Epithelial cell of prostate (primary cell): ENCODE measurements at regions not wholly inside any gene's neighbourhood (a gene's known extent, or its start where the extent isn't known, plus 50 kb on each side); places are given as distances from the start of the nearest gene placed in this dataset.

Source experiments
- DNase-seq: peaks from one replicate; pipeline ENCODE4 v3.0.0-alpha.2; 2011; ENCODE audit warnings: low read depth, low spot score
- H3K27ac ChIP-seq: fragments of 450-650 bp; 2 replicates; pipeline ENCODE4 v1.5.1; 2017; ENCODE audit warnings: mild to moderate bottlenecking

DNA sequence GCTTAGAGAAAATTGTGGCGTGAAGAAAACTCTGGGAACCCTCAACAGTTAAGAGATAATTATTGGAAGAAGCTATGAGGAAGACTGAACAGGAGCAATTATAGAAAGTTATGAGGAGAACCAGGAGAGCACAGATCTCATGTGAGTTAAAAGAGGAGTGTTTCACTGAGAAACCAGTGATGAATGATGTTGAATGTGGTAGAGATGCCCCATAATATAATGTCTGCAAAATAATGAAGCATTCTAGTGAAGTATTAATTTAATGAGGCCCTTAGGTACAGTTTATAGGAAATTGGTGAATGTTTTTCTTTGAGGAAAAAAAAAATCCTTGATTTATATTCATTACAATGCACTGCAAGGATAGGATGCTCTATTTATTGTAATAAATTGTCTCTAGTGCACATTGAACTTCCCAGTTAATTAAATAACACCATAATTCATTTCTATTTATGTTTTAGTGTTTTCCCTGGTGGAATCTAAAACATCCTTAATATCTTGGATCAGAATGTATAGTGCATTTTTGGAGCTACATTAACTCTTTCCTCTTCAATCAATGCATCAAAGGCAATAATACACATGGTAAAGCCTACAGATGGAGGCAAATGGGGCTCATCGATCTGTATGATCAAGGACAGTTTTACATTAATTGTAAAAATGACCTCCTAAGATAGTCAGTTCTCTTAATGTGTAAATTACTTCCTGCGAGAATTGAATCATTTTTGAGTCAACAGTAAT is 91.4 kb upstream of the EYS start:
- H3K27ac ChIP-seq = no peak overlapping the region
- no peak for DNase-seq

DNA sequence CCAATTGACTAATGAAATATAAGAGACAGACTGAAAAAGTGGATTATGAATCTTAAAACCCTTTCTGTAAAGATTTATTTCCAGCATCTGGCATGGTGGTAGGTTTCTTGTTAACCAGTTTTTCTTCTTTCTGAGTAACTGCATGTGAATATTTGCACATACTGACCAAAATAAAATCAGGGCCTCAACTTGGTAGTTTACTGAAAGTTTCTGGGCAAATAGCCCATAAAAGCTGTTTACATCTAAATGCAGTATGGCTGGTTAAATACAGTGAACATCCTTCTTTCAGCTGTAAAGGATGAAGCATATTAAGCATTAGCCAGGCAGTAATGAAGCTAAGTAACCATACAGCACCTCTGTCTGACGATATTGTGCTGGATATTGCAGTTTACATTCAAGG is 83.6 kb upstream of the EYS start:
- H3K27ac ChIP-seq = no peak overlapping the region
- DNase-seq = no peak

DNA sequence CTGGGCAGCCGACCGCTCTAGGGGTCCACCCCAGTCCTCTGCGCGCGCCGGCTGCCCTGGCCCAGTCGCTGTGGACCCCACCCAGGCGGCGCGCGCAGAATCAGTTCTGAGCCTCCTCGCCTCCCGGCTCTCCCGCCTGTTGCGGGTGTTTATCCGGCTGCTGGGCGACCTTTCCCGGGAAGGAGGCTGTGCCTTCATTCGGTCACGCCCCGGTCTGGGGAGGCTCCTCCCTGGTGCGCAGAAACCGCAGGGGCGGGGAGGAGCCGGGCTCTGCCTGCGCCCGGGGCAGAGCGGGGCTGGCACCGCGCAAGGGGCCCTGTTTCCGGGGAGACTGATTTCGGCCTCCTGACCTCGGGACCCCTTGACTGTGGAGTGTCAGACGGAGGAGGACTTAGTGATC is 80.8 kb upstream of the EYS start:
- H3K27ac ChIP-seq = no peak overlapping the region
- DNase-seq = no peak

DNA sequence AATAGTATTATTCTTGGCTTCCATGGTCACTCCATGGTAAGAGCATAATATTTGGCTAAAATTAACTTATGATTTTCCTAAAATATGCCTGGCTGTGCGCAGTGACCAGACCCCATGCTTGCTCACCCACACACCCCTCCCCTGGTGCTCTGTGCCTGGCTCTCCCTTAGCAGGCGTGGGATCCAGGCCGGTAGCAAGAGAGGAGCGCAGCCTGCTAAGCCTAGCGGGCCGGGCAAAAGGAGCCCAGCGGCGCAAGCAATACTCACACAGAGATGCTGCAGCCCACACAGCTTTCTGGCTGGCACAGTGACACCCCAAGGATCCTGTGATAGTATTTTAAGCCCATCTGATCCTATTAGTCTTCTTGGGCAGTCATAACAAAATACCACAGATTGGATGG is 79.8 kb upstream of the EYS start:
- no peak overlapping the region for H3K27ac ChIP-seq
- DNase-seq = no peak

DNA sequence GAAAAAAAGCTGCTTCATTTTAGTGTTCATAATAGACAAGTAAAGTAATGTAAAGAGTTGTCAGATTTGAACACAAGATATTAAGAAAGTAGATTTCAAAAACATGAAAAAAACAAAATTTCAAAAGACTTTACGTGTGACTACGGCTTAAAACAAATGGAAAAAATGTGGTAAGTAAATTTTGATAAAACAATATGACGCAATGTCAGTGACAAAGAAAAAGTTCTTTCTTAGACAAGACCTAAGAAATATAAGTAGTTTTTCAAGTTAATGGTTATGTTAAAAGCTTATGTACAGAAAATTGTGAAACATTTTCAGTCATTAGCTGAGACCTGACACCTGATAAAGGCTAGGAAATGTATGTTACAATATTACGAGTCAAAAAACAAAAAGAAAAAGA is 73.7 kb upstream of the EYS start:
- DNase-seq = no peak
- no peak overlapping the region for H3K27ac ChIP-seq

DNA sequence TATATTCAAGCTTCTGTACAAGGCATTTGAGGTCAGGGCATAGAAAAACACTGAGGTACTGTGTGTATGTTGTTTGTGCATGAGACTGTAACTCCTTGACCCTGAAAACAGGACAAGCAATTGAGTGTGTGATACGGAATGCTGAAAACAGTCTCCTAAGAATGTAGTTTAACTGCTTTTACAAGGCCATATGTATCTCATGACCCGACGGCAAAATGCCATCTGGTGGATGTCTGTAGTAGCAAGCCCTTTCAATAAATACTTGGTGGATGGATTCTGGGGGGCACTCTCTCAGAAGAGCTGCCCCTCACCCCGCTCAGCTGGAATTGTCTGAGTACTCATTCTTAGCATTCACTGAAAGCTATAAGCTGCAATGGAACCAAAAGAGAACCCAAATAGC is 69.3 kb upstream of the EYS start:
- H3K27ac ChIP-seq = no peak overlapping the region
- DNase-seq = no peak

DNA sequence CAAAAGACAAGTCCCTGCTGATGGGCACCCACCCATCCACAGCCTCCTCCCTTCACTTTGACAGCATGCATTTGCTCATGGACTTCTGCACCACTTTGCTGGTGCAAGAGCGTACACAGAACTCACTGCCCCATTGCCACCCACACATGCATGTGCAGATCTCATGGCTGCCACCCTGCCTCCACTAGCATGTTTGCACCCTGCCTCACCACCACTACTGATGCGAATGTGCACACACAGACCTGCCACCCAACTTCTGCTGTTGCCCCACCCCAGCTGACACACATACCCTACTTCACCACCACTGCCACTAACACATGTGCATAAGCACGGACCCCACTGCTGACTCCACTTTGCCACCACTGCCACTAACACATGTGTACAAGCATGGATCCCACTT is 64.9 kb upstream of the EYS start:
- no peak overlapping the region for H3K27ac ChIP-seq
- no peak for DNase-seq

DNA sequence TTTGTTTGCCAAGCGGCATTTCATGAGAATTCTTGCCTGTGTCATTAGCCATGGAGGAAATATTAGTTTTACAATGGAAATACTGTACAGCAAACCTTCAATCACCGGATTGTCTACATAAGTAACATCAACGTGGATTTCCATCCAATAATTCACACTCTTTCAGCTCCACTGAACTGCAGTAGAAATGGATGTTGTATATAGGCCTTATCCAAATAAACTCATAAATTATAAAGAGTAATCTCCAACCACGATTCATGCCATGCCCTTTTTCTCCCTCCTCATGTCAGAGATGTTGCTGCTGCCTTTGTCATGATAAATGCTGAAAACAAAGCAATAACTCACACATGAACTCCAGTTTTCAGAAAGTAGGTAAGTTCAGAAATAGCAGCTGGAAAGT is 54.9 kb upstream of the EYS start:
- no peak for DNase-seq
- H3K27ac ChIP-seq = no peak overlapping the region

DNA sequence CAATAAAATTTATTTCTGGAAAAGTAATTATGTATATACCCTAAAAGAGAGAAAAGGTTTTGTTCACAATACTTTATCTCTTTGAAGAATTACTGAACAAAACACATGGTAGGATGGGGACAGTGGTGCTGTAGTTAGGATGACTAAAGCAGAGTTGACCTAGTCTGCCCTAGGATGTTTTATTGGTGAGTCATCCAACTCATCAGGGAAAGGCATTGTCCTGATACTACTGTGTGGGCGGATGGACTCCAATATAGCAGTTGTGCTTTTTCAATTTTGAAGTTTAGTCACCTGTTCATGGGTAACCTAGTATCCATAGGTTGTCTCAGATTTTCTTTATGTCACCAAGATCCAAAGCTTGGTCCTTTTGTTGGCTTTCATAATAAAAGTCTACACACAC is 53.3 kb upstream of the EYS start:
- H3K27ac ChIP-seq = no peak overlapping the region
- no peak for DNase-seq
